Chondrocyte (in vitro differentiated cells): ENCODE measurements at regions not wholly inside any gene's neighbourhood (a gene's known extent, or its start where the extent isn't known, plus 50 kb on each side); places are given as distances from the start of the nearest gene placed in this dataset.

ENCODE experiments used
- DNase-seq: peaks from one replicate; pipeline ENCODE4 v3.0.0; 2021; ENCODE audit warnings: mixed read lengths, low spot score
- H3K27ac Mint-ChIP-seq: one replicate; pipeline ENCODE4 v1.8.0; 2021; ENCODE audit warnings: mild to moderate bottlenecking, moderate library complexity, mixed read lengths; ENCODE audit not compliant: unreplicated experiment
- H3K27me3 Mint-ChIP-seq: 2 replicates; pipeline ENCODE4 v1.8.0; 2021; ENCODE audit warnings: low read depth, mixed read lengths
- H3K36me3 Mint-ChIP-seq: 2 replicates; pipeline ENCODE4 v1.8.0; 2021; ENCODE audit warnings: low read depth, mixed read lengths
- H3K4me1 Mint-ChIP-seq: 2 replicates; pipeline ENCODE4 v1.8.0; 2021; ENCODE audit warnings: low read depth, mild to moderate bottlenecking, mixed read lengths
- H3K4me3 Mint-ChIP-seq: one replicate; pipeline ENCODE4 v1.8.0; 2021; ENCODE audit warnings: mild to moderate bottlenecking, moderate library complexity, mixed read lengths; ENCODE audit not compliant: unreplicated experiment
- H3K9me3 Mint-ChIP-seq: 2 replicates; pipeline ENCODE4 v1.8.0; 2021; ENCODE audit warnings: low read depth, mixed read lengths
- CTCF ChIP-seq: fragments of 200-600 bp; sonication (generic); IDR thresholded peaks from 2 replicates; pipeline ENCODE4 v1.5.0; 2021; ENCODE audit warnings: antibody characterized with exemption, mild to moderate bottlenecking, moderate library complexity

DNA sequence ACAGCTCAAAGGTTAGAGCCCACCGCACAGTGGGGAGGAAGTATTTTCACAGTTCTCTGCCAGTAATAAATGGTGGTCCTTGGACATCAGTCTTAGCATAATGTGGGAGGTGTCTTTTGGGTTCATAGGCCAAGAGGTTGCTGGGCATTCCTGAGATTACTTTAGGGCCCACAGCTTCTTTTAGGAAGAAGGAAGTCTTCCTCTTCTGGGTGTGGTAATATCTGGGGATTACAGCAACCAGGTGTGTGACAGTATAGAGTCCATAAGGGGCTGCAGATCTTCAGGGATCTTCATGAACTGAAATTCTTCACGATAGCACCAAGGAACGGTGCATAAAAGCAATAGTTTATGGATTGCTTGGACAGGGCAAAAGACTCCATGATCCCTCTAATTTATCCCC, 56.2 kb upstream of the PTGR2 start:
- no peak for TF ChIP-seq CTCF
- Mint-ChIP-seq H3K4me1 (peaks cover 33% of the 10 kb centered on the region), H3K27ac (no peak overlapping the region), H3K9me3 (no peaks in the 10 kb centered on the region), H3K4me3 (no peak overlapping the region), H3K27me3 (no peaks in the 10 kb centered on the region), H3K36me3 (no peaks in the 10 kb centered on the region)
- no peak for DNase-seq

GRCh38 chr14:73794146-73794545, 57.5 kb upstream of the PTGR2 start:
- no peaks in the 10 kb centered on the region for H3K9me3 Mint-ChIP-seq
- DNase-seq = no peak
- TF ChIP-seq CTCF = no peak
- H3K27me3 Mint-ChIP-seq = no peaks in the 10 kb centered on the region
- H3K27ac Mint-ChIP-seq = no peak overlapping the region
- H3K4me3 Mint-ChIP-seq = no peak overlapping the region
- no peaks in the 10 kb centered on the region for H3K36me3 Mint-ChIP-seq
- H3K4me1 Mint-ChIP-seq = peaks cover 46% of the 10 kb centered on the region

GRCh38 chr14:73792481-73792880, 59.1 kb upstream of the PTGR2 start:
- peaks cover 63% of the 10 kb centered on the region for H3K4me1 Mint-ChIP-seq
- no peak overlapping the region for H3K4me3 Mint-ChIP-seq
- DNase-seq = no peak
- H3K27me3 Mint-ChIP-seq = no peaks in the 10 kb centered on the region
- H3K36me3 Mint-ChIP-seq = no peaks in the 10 kb centered on the region
- no peak overlapping the region for H3K27ac Mint-ChIP-seq
- TF ChIP-seq CTCF = no peak
- no peaks in the 10 kb centered on the region for H3K9me3 Mint-ChIP-seq

DNA sequence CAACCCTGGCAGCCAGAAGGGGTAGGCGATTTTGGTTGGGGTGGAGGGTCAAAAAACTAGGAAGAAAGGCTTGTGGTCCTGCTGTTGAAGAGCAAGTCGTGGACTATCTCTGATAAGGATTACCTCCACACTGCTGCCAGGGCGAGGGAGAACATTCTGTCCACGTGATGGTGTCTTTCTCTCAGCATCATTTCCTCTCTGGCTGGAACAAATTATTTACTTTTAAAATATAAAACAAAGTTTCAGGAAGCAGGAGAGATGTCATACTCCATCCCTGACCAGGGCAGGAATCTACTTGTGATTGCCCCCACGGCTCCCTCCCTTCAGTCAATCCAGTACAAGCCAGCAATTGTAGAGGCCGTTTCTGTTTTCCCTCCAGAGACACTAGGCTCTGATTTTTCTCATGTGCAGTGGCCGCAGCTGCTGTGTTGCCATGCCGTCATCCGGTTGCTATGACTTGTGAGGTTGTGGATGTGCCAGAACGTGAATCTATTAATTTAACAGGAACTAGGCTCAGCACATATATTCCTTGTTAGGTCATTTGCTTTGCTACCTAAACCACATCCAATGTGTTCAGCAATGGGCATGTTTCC, 61.5 kb upstream of the PTGR2 start:
- peaks cover 66% of the 10 kb centered on the region for H3K4me1 Mint-ChIP-seq
- H3K4me3 Mint-ChIP-seq = peak overlapping the region; percentile 51
- H3K36me3 Mint-ChIP-seq = no peaks in the 10 kb centered on the region
- TF ChIP-seq CTCF = peak; percentile 14
- no peaks in the 10 kb centered on the region for H3K9me3 Mint-ChIP-seq
- peak overlapping the region; percentile 98 for H3K27ac Mint-ChIP-seq
- H3K27me3 Mint-ChIP-seq = no peaks in the 10 kb centered on the region
- no peak for DNase-seq

- Mint-ChIP-seq H3K9me3 (no peaks in the 10 kb centered on the region), H3K27ac (peak overlapping the region; percentile 98), H3K4me3 (no peak overlapping the region), H3K4me1 (peaks cover 67% of the 10 kb centered on the region), H3K27me3 (no peaks in the 10 kb centered on the region), H3K36me3 (no peaks in the 10 kb centered on the region)
- TF ChIP-seq CTCF = no peak
- DNase-seq = no peak
Measured at GRCh38 chr14:73788701-73789551, 62.7 kb upstream of the PTGR2 start.
